Endothelial cell of umbilical vein (primary cell): ENCODE measurements at regions not wholly inside any gene's neighbourhood (a gene's known extent, or its start where the extent isn't known, plus 50 kb on each side); places are given as distances from the start of the nearest gene placed in this dataset.

ENCODE experiments used
- BruUV-seq: library from RNA; stranded (reverse); fragments of 400-500 nt; replicated peaks from 2 replicates; lab custom pipeline; 2021; lab: Mats Ljungman, UMichigan
- CTCF ChIA-PET: fragments of 300-600, 350-600 bp; sonication (Branson Sonifier 250); formaldehyde crosslinking; loops from one replicate; lab custom pipeline; 2021; ENCODE audit warnings: antibody characterized with exemption, inconsistent platforms; lab: Charles Lee
- POLR2A ChIA-PET: fragments of 300-600, 350-600 bp; sonication (Branson Sonifier 250); formaldehyde crosslinking; loops from one replicate; lab custom pipeline; 2021; ENCODE audit warnings: antibody characterized with exemption, inconsistent platforms; lab: Charles Lee
- DNase-seq: peaks from one replicate; pipeline ENCODE4 v3.0.0-alpha.2; 2011; ENCODE audit warnings: low read depth, low spot score
- FAIRE-seq: peaks from 2 replicates; lab custom pipeline; 2011; peaks lifted over from hg19 to GRCh38; lab: Jason Lieb, UNC
- H2AFZ ChIP-seq: 2 replicates; pipeline ENCODE4 v1.6.0; 2012; ENCODE audit warnings: low read depth, low read length, control low read depth, inconsistent platforms
- H3K27ac ChIP-seq: 2 replicates; pipeline ENCODE4 v1.5.1; 2011; ENCODE audit warnings: low read depth, mild to moderate bottlenecking, control low read depth, low read length, moderate library complexity; ENCODE audit not compliant: insufficient read depth
- H3K27me3 ChIP-seq, 2 experiments: 2 replicates each; pipeline versions ENCODE4 v1.6.0 to v1.6.1; 2011; ENCODE audit warnings: low read length in 2 of 2, mixed read lengths in 1 of 2; ENCODE audit not compliant: control insufficient read depth in 2 of 2, insufficient read depth in 2 of 2
- H3K36me3 ChIP-seq, 2 experiments: 2 replicates in 1 of 2; 3 replicates in 1 of 2; pipeline ENCODE4 v1.5.1; 2011; ENCODE audit warnings: low read length in 2 of 2, mild to moderate bottlenecking in 1 of 2, moderate library complexity in 1 of 2; ENCODE audit not compliant: control insufficient read depth in 2 of 2, insufficient read depth in 2 of 2; ENCODE audit errors: extremely low read depth in 1 of 2
- H3K4me1 ChIP-seq: 3 replicates; pipeline ENCODE4 v1.5.1; 2011; ENCODE audit warnings: mild to moderate bottlenecking, low read length; ENCODE audit not compliant: control insufficient read depth, insufficient read depth; ENCODE audit errors: extremely low read depth
- H3K4me2 ChIP-seq: 2 replicates; pipeline ENCODE4 v1.6.1; 2011; ENCODE audit warnings: low read length, control low read depth, mixed read lengths; ENCODE audit not compliant: insufficient read depth
- H3K4me3 ChIP-seq, 3 experiments: fragments of 200-600 bp in 1 of 3; sonication (generic), shearing (Covaris generic) in 1 of 3; replicated peaks in 1 of 3; 2 replicates each; pipeline ENCODE4 v1.5.1; 2011 to 2016; ENCODE audit warnings: control low read depth in 3 of 3, low read length in 3 of 3, mild to moderate bottlenecking in 2 of 3, inconsistent platforms in 1 of 3, low read depth in 1 of 3, moderate library complexity in 1 of 3; ENCODE audit not compliant: insufficient read depth in 1 of 3
- H3K79me2 ChIP-seq: 2 replicates; pipeline ENCODE4 v1.6.0; 2012; ENCODE audit warnings: low read length, inconsistent platforms; ENCODE audit not compliant: control insufficient read depth, insufficient read depth
- H3K9ac ChIP-seq: replicated peaks from 2 replicates; pipeline ENCODE3; 2011; ENCODE audit warnings: low read length, control low read depth; ENCODE audit not compliant: insufficient read depth; ENCODE audit errors: extremely low read depth
- H3K9me1 ChIP-seq: replicated peaks from 3 replicates; pipeline ENCODE4 v1.6.0; 2011; ENCODE audit warnings: mild to moderate bottlenecking, low read length; ENCODE audit not compliant: control insufficient read depth, insufficient read depth; ENCODE audit errors: extremely low read depth
- H3K9me3 ChIP-seq: replicated peaks from 2 replicates; pipeline ENCODE4 v1.5.1; 2012; ENCODE audit warnings: low read length, inconsistent platforms; ENCODE audit not compliant: control insufficient read depth, insufficient read depth
- H4K20me1 ChIP-seq: replicated peaks from 2 replicates; pipeline ENCODE3; 2011; ENCODE audit warnings: mild to moderate bottlenecking, low read length; ENCODE audit not compliant: control insufficient read depth, insufficient read depth; ENCODE audit errors: extremely low read depth
- CTCF ChIP-seq, 2 donors: IDR thresholded peaks; 1 replicate in 1 of 2; 2 replicates in 1 of 2; pipeline ENCODE4 v1.5.1; 2011; ENCODE audit warnings: low read length in 2 of 2, mild to moderate bottlenecking in 2 of 2, moderate library complexity in 2 of 2, control low read depth in 1 of 2, inconsistent platforms in 1 of 2, low read depth in 1 of 2; ENCODE audit not compliant: insufficient read depth in 1 of 2; ENCODE audit errors: extremely low read depth in 1 of 2
- EZH2 ChIP-seq: IDR thresholded peaks from 2 replicates; pipeline ENCODE4 v1.6.1; 2012; ENCODE audit warnings: borderline replicate concordance, low read depth, mild to moderate bottlenecking, moderate library complexity, low read length, inconsistent platforms; ENCODE audit not compliant: severe bottlenecking
- FOS ChIP-seq: IDR thresholded peaks from 2 replicates; pipeline ENCODE4 v1.6.1; 2011; ENCODE audit warnings: mild to moderate bottlenecking, low read length, moderate library complexity, borderline replicate concordance; ENCODE audit not compliant: insufficient read depth
- JUN ChIP-seq: IDR thresholded peaks from 2 replicates; pipeline ENCODE4 v1.6.1; 2011; ENCODE audit warnings: borderline replicate concordance, low read depth; ENCODE audit not compliant: insufficient read length, insufficient read depth
- MYC ChIP-seq: IDR thresholded peaks from one replicate; pipeline ENCODE4 v1.6.1; 2011; ENCODE audit warnings: mild to moderate bottlenecking, low read depth, low read length
- POLR2A ChIP-seq: IDR thresholded peaks from 2 replicates; pipeline ENCODE4 v1.6.1; 2012; ENCODE audit warnings: low read depth, mild to moderate bottlenecking, control low read depth, low read length
- POLR2AphosphoS5 ChIP-seq: IDR thresholded peaks from 2 replicates; pipeline ENCODE4 v1.6.1; 2012; ENCODE audit warnings: low read depth, mild to moderate bottlenecking, control low read depth, low read length, moderate library complexity; ENCODE audit not compliant: insufficient read depth
- dilution Hi-C: fragments of 300-500 bp; cut with MboI; formaldehyde crosslinking; loops from one replicate; pipeline ENCODE4 v1.15.0; 2019; ENCODE audit warnings: low sequenced_read_pairs; ENCODE audit not compliant: extremely low pct_ligation_motif_present
- intact Hi-C: fragments of 100-400 bp; cut with micrococcal nuclease; formaldehyde crosslinking; loops from one replicate; pipeline ENCODE4 v1.10.0; 2022

GRCh38 chrX:69228732-69229131 lies 63.5 kb upstream of the PJA1 start:
- FAIRE-seq (no peak), DNase-seq (no peak)
- ChIA-PET POLR2A (no interaction called here), CTCF (no interaction called here)
- TF ChIP-seq CTCF (IDR thresholded peaks at IDR 0.05; ENCODE audit: extremely low read depth in 1 of 2, insufficient read depth in 1 of 2, low read depth in 1 of 2, low read length in 2 of 2) (no peak), POLR2A (no peak), JUN (no peak), MYC (no peak), FOS (no peak), EZH2 (no peak), POLR2AphosphoS5 (no peak)
- Histone ChIP-seq H3K27ac (no peak overlapping the region), H3K36me3 (no peaks in the 10 kb centered on the region), H3K4me3 (no peak overlapping the region), H3K4me2 (no peak overlapping the region), H3K9me1 (no peaks in the 10 kb centered on the region), H3K9me3 (no peaks in the 10 kb centered on the region), H3K79me2 (no peaks in the 10 kb centered on the region), H3K27me3 (no peaks in the 10 kb centered on the region), H3K9ac (no peak overlapping the region), H3K4me1 (no peaks in the 10 kb centered on the region), H2AFZ (no peak overlapping the region), H4K20me1 (no peaks in the 10 kb centered on the region)
- intact Hi-C loops (loop anchor here (10.0 kb wide), 1 partner anchor 56 kb away; no protein-coding TSS in a partner anchor), dilution Hi-C loops (no loop called here)
- no TSS peak for BruUV-seq
